GM21423 (cell line): ENCODE measurements at regions not wholly inside any gene's neighbourhood (a gene's known extent, or its start where the extent isn't known, plus 50 kb on each side); places are given as distances from the start of the nearest gene placed in this dataset.

Source experiments
- ATAC-seq: cut with Tn5 transposase; IDR thresholded peaks from one replicate; pipeline ENCODE4 v1.9.1; 2021; ENCODE audit warnings: mild to moderate bottlenecking, moderate library complexity; ENCODE audit not compliant: unreplicated experiment

- no peak for ATAC-seq
Measured at GRCh38 chr17:79213305-79213704, 138.7 kb downstream of the ENGASE start.

GRCh38 chr17:79212149-79213087 lies 137.8 kb downstream of the ENGASE start:
- ATAC-seq: no peak

GRCh38 chr17:79211061-79211770 lies 136.6 kb downstream of the ENGASE start:
- no peak for ATAC-seq

DNA sequence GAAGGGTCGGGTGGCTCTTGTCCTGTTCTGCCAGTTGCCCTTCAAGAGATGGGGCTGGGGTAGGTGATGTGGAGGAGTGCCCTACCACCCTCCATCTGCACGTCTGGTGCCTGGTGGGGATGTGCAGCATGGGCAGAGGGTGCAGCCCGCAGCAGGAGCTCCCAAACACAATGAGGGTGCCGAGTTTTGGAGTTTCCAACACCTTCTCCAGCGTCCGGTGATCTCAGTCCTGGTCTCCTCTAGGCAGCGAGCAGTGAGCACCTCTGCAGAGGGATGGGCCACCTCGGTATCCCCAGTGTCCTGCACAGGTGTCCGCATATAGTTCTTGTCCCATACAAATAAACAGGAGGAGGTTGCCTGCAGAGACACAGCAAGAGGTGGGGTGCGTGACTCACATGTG lies 136.0 kb downstream of the ENGASE start:
- ATAC-seq: no peak

- no peak for ATAC-seq
Measured at GRCh38 chr17:79207960-79208359, 133.3 kb downstream of the ENGASE start.

DNA sequence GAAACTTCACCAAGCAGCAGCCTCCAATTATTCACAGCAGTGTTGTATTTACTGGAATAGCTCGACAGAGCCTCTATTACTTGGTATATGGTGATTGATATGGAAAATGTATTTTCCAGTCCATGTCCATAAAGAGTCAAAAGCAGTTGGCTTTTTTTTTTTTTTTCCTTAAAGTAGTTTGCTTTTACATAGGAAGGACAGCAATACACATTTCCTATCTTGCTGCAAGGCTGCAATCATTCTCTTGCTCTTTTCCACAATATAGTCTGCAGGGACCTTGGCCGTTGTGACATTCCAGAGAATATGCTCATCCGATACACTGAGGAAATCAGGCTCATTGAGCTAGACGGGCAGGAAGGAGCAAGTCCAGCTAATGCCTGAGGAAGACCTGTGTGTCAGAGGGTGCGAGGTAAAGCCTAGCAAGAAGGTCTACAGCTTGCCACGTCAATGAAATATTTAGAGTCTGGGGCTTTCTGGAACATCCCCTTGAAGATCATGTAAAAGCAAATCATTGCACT lies 131.1 kb downstream of the ENGASE start:
- no peak for ATAC-seq

DNA sequence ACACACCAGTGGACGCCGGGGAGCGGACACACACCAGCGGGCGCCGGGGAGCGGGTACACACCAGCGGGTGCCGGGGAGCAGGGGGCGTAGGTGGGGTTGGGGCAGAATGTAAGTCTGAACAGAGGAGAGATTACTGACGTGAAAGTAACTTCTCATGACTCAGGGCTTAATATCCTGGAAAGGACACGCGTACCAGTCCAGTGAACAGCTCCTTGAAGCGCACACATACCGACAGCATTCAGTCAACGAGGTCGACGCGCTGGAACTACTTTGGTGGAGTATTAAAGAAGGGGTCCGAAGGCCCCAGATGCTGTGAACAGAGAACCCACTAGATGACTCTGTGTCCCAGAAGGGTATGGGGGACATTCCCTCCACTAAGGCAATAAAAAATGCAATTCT lies 129.6 kb downstream of the ENGASE start:
- no peak for ATAC-seq

DNA sequence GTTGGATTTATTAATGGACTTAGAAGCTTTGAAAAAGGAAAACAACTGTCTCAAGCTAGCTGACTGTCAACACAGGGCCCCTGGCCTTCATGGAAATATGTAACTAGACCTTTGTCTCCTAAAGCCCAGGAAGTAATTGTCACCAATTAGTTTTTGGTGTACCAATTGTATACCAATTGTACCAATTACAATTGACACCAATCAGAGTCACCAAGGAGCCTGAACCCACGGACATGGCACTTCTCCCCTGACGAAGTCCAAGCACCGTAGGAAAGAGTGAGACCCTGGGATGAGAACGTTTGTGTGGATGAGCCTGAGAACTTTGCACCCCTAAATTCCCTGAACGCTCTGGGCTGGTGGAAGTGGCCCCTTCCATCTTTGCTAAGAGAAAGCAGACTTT lies 129.0 kb downstream of the ENGASE start:
- ATAC-seq: no peak

DNA sequence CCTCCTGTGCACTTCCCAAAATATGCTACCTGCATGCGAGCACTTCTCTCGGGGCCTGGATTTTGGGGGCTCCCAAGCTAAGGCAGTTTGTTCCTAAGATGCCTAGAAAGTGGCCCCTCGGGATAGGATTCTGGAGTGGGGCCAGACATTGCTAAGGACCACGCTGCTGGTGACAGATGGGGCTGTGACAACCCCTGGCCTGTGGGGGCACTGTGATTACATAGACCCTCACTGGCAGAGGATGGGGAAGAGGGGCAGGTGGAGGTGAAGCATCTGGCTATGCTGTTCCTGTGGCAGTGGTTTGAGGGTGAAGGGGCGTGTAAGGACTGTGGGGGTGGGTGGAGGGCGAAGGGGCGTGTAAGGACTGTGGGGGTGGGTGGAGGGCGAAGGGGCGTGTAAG lies 128.4 kb downstream of the ENGASE start:
- ATAC-seq: no peak

GRCh38 chr17:79202480-79202879 lies 127.9 kb downstream of the ENGASE start:
- ATAC-seq: no peak

DNA sequence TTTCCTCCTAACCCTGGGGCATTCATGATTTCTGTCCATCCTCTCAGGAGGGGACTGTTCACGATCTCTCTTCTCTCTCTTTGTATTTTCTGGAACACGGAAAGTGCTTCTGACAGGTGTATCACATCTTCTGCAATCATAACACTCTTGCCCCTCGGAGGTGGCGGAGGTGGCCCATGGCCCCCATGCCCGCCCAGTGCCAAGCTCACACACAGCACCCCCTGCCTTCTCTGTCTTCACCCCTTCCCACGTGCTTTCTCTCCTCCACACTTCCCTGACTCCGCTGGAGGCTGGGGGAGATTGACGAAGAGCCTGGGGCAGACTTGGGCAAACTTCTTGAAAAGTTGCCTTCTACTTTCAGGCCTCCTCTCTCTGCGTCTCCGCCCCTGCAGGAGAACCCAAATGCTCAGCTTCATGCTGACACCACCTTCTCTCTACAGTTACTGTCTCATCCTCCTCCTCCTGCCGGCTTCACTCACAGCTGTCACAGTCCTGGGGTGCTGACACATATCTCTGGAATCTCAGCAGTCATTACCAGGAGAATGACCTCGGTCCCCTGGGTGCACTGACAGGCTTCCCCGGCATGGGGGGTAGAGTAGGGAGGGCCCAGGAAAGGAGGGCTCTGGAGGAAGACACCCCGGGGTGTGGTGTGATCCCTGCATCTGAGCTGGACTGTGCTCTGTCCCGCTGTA lies 127.1 kb downstream of the ENGASE start:
- no peak for ATAC-seq

DNA sequence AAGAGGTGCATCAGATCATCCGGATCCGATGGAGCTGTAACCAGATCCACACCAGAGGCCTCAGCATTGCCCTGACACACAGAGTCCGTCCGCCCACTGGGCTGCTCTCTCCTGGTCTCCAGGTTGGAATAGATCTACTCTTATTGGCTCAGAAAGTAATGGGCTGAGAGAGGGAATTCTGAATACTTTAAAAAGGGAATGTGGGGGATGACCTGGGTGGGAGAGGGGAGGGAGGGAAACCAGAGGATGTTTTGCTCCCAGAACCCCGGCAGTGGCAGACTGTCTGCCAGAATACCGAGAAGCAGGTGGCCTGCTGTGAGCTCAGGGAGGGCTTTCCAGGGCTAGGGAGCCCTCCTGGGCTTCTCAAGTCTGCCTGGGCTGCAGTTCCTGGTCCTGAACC lies 126.5 kb downstream of the ENGASE start:
- no peak for ATAC-seq

GRCh38 chr17:79196913-79197312 lies 122.3 kb downstream of the ENGASE start:
- no peak for ATAC-seq

GRCh38 chr17:79192503-79193351 lies 118.1 kb downstream of the ENGASE start:
- ATAC-seq: no peak

GRCh38 chr17:79191270-79191934 lies 116.8 kb downstream of the ENGASE start:
- no peak for ATAC-seq

GRCh38 chr17:79189305-79189704 lies 114.7 kb downstream of the ENGASE start:
- no peak for ATAC-seq

- ATAC-seq: no peak
Measured at GRCh38 chr17:79188685-79189084, 114.1 kb downstream of the ENGASE start.

DNA sequence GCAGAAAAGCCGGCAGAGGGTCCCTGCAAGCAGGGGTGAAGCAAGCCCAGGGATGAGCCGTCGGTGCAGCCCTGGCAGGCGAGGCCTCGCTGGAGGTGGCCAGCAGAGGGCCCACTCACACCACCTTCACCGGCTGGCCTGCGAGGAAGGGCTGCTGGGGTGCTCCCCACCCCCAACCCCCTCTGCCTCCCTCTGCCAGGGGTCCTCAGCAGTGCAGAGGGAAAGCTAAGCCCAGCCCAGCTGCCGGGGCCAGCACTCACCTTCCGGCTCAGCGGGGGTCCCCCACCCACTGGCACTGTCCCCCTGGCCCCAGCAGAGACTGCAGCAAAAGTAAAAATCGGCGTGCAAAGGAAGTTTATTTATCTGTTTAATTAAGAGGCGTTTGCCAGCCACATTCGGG lies 113.4 kb downstream of the ENGASE start:
- ATAC-seq: no peak

DNA sequence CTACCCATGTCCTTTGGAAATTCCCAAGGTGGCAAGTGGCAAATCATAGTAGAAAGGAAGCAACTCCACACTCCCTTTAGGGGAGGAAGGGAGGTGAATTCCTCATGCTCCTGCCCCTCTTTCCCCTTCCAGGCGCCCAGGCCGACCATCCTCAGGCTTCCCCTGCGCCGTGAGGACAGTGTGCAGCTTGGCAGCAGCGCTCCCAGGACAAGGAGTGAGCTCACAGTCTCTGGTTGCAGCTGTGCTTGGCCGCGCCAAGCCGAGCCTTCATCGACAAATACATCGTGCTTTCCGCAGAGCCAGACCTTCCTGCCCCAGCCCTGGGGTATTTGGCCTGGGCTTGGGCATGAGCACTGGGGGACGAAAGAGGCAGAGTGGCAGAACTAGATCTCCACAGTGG lies 112.6 kb downstream of the ENGASE start:
- no peak for ATAC-seq

- ATAC-seq: no peak
Measured at GRCh38 chr17:79186406-79186805, 111.8 kb downstream of the ENGASE start.
